B cell (primary cell): ENCODE measurements at regions not wholly inside any gene's neighbourhood (a gene's known extent, or its start where the extent isn't known, plus 50 kb on each side); places are given as distances from the start of the nearest gene placed in this dataset.

Experiments
- EZH2 ChIP-seq: IDR thresholded peaks from 2 replicates; pipeline ENCODE4 v1.6.1; 2012; ENCODE audit warnings: borderline replicate concordance, low read depth, mild to moderate bottlenecking, moderate library complexity, low read length; ENCODE audit not compliant: insufficient read depth, poor library complexity, severe bottlenecking
- TF ChIP-seq, protein P1 (sequence below): fragments of 200-600 bp; IDR thresholded peaks from one replicate; pipeline ENCODE4 v1.8.0; 2022; ENCODE audit warnings: antibody characterized with exemption, mild to moderate bottlenecking

GRCh38 chr14:94969766-94970165 is 187.6 kb downstream of the DICER1 start:
- no peak for TF ChIP-seq EZH2
- TF ChIP-seq, protein P1, sequence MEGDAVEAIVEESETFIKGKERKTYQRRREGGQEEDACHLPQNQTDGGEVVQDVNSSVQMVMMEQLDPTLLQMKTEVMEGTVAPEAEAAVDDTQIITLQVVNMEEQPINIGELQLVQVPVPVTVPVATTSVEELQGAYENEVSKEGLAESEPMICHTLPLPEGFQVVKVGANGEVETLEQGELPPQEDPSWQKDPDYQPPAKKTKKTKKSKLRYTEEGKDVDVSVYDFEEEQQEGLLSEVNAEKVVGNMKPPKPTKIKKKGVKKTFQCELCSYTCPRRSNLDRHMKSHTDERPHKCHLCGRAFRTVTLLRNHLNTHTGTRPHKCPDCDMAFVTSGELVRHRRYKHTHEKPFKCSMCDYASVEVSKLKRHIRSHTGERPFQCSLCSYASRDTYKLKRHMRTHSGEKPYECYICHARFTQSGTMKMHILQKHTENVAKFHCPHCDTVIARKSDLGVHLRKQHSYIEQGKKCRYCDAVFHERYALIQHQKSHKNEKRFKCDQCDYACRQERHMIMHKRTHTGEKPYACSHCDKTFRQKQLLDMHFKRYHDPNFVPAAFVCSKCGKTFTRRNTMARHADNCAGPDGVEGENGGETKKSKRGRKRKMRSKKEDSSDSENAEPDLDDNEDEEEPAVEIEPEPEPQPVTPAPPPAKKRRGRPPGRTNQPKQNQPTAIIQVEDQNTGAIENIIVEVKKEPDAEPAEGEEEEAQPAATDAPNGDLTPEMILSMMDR = no peak
